Neural progenitor cell (in vitro differentiated cells): ENCODE measurements at regions not wholly inside any gene's neighbourhood (a gene's known extent, or its start where the extent isn't known, plus 50 kb on each side); places are given as distances from the start of the nearest gene placed in this dataset.

Source experiments
- EZH2 ChIP-seq: fragments of 200-600 bp; sonication (generic); IDR thresholded peaks from 2 replicates; pipeline ENCODE4 v1.6.1; 2017; ENCODE audit warnings: antibody characterized with exemption, mild to moderate bottlenecking, moderate library complexity
- TF ChIP-seq, protein P1 (sequence below): fragments of 200-600 bp; sonication (generic); IDR thresholded peaks from 2 replicates; pipeline ENCODE4 v1.5.1; 2017; ENCODE audit warnings: antibody characterized with exemption, mild to moderate bottlenecking

DNA sequence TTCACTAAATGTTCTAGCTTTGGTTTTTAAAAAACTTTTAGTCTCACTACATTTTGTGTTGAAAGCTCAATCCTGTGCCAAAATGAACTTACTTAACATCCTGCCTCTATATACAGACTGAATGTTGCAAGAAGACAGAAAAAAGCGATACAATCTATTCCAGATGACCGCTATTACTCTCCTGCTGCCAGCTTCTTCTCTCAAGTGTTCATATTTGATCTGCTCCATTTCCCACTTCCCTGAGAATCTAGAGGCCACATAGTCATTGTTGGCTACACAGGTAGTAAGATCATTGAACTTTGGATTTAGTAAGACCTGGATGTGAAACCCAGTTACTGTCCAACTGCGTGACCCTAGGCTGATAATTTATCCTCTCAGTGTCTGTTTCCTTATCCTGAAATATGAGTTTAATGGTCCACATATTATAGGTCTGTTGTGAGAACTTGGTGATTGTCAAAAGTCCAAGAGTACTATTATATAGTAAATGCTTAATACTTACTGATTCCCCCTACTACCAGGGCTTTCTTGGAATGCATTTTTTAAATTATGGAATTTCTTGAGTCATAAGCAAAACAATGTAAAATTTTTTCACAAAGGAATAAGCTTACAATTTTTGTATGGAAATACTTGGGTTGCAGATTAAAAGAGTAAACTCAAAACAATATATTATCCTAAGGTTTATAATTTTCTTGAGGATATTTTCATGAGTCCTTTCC, 976.8 kb upstream of the ADGRL3 start:
- no peak for TF ChIP-seq EZH2
- TF ChIP-seq, protein P1, sequence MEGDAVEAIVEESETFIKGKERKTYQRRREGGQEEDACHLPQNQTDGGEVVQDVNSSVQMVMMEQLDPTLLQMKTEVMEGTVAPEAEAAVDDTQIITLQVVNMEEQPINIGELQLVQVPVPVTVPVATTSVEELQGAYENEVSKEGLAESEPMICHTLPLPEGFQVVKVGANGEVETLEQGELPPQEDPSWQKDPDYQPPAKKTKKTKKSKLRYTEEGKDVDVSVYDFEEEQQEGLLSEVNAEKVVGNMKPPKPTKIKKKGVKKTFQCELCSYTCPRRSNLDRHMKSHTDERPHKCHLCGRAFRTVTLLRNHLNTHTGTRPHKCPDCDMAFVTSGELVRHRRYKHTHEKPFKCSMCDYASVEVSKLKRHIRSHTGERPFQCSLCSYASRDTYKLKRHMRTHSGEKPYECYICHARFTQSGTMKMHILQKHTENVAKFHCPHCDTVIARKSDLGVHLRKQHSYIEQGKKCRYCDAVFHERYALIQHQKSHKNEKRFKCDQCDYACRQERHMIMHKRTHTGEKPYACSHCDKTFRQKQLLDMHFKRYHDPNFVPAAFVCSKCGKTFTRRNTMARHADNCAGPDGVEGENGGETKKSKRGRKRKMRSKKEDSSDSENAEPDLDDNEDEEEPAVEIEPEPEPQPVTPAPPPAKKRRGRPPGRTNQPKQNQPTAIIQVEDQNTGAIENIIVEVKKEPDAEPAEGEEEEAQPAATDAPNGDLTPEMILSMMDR = no peak
